GM12878 (cell line): ENCODE measurements at regions not wholly inside any gene's neighbourhood (a gene's known extent, or its start where the extent isn't known, plus 50 kb on each side); places are given as distances from the start of the nearest gene placed in this dataset.

Source experiments
- BCL11A ChIP-seq: IDR thresholded peaks from 2 replicates; pipeline ENCODE4 v1.6.1; 2011; ENCODE audit warnings: low read depth, low read length
- CHD1 ChIP-seq: IDR thresholded peaks from 2 replicates; pipeline ENCODE4 v1.6.1; 2012; ENCODE audit warnings: low read depth, low read length, improper control_type of control experiment
- IKZF1 ChIP-seq: fragments of 450-650 bp; conservative IDR thresholded peaks from 2 replicates; pipeline ENCODE4 v1.6.1; 2017; ENCODE audit warnings: antibody characterized with exemption, mild to moderate bottlenecking
- NFYB ChIP-seq: IDR thresholded peaks from 2 replicates; pipeline ENCODE4 v1.6.1; 2011; ENCODE audit warnings: low read depth, mild to moderate bottlenecking, low read length, improper control_type of control experiment, moderate library complexity; ENCODE audit not compliant: insufficient read depth
- NRF1 ChIP-seq: conservative IDR thresholded peaks from 2 replicates; pipeline ENCODE4 v1.6.1; 2011; ENCODE audit warnings: mild to moderate bottlenecking, low read depth, low read length, improper control_type of control experiment
- RAD21 ChIP-seq: IDR thresholded peaks from 2 replicates; pipeline ENCODE4 v1.6.1; 2011; ENCODE audit warnings: mild to moderate bottlenecking, low read depth, low read length, moderate library complexity; ENCODE audit not compliant: insufficient read depth
- RBBP5 ChIP-seq: fragments of 200-600 bp; sonication (generic); conservative IDR thresholded peaks from 2 replicates; pipeline ENCODE4 v1.6.1; 2016
- RUNX3 ChIP-seq: IDR thresholded peaks from 2 replicates; pipeline ENCODE4 v1.6.1; 2012; ENCODE audit warnings: low read length, inconsistent platforms
- SPI1 ChIP-seq: IDR thresholded peaks from 2 replicates; pipeline ENCODE4 v1.6.1; 2011; ENCODE audit warnings: low read depth, mild to moderate bottlenecking, low read length, moderate library complexity, borderline replicate concordance; ENCODE audit not compliant: insufficient read depth
- TAF1 ChIP-seq: IDR thresholded peaks from 2 replicates; pipeline ENCODE4 v1.6.1; 2011; ENCODE audit warnings: mild to moderate bottlenecking, low read depth, low read length, borderline replicate concordance
- TCF7 ChIP-seq: IDR thresholded peaks from 2 replicates; pipeline ENCODE4 v1.6.1; 2014; ENCODE audit warnings: antibody characterized with exemption, borderline replicate concordance
- ZSCAN29 ChIP-seq: fragments of 450-650 bp; IDR thresholded peaks from 2 replicates; pipeline ENCODE4 v1.6.1; 2017; ENCODE audit warnings: mild to moderate bottlenecking, moderate library complexity
- TF ChIP-seq, protein P1 (sequence below): fragments of 150-350 bp; IDR thresholded peaks from 2 replicates; pipeline ENCODE4 v1.6.1; 2016; ENCODE audit warnings: low read depth, low read length
- TF ChIP-seq, protein P2 (sequence below): IDR thresholded peaks from 2 replicates; pipeline ENCODE4 v1.6.1; 2012; ENCODE audit warnings: low read length, inconsistent platforms
- TF ChIP-seq, protein P3 (sequence below): fragments of 450-650 bp; IDR thresholded peaks from 2 replicates; pipeline ENCODE4 v1.6.1; 2016; ENCODE audit warnings: mild to moderate bottlenecking
- TF ChIP-seq, protein P4 (sequence below): fragments of 450-650 bp; IDR thresholded peaks from 2 replicates; pipeline ENCODE4 v1.6.1; 2016; ENCODE audit warnings: mild to moderate bottlenecking
- TF ChIP-seq, protein P5 (sequence below): fragments of 450-650 bp; formaldehyde crosslinking; IDR thresholded peaks from 2 replicates; pipeline ENCODE4 v1.4.0; 2022; ENCODE audit warnings: mild to moderate bottlenecking, moderate library complexity
- TF ChIP-seq, protein P6 (sequence below): IDR thresholded peaks from 2 replicates; pipeline ENCODE4 v1.6.1; 2011; ENCODE audit warnings: mild to moderate bottlenecking, low read depth, low read length, moderate library complexity; ENCODE audit not compliant: insufficient replicate concordance

DNA sequence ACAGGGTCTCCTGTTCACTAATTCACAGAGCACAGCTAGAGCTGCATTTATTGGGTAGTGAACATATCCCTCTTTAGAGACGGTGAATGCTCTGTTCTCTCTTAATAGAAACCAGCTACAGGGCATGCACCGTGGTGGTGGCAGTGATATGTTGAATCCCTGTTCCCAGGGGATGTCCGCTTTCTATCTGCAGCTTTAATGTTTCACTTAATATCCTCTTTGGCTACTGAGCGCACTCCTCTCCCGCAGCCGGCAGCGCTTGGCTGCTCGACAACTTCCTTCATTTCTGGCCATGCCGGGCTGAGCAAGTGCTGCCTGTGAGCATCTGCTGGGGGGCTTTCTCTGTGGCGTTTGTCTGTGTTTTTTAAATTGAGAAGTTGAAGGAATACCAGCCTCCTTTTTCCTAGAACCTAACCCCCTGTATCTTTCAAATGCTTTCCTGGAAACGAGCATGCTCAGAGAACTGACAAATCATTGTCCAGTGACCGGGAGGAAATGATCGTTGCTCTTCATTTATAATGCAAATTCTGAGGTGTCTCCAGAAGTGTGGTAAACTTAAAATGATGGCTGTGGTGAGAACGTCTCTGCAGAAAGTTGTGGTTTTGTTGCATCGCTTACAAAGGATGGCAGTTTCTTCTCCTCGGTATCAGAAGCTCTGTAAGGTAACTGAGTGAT is 297.9 kb downstream of the UTRN start (continued):
- TF ChIP-seq, protein P1, sequence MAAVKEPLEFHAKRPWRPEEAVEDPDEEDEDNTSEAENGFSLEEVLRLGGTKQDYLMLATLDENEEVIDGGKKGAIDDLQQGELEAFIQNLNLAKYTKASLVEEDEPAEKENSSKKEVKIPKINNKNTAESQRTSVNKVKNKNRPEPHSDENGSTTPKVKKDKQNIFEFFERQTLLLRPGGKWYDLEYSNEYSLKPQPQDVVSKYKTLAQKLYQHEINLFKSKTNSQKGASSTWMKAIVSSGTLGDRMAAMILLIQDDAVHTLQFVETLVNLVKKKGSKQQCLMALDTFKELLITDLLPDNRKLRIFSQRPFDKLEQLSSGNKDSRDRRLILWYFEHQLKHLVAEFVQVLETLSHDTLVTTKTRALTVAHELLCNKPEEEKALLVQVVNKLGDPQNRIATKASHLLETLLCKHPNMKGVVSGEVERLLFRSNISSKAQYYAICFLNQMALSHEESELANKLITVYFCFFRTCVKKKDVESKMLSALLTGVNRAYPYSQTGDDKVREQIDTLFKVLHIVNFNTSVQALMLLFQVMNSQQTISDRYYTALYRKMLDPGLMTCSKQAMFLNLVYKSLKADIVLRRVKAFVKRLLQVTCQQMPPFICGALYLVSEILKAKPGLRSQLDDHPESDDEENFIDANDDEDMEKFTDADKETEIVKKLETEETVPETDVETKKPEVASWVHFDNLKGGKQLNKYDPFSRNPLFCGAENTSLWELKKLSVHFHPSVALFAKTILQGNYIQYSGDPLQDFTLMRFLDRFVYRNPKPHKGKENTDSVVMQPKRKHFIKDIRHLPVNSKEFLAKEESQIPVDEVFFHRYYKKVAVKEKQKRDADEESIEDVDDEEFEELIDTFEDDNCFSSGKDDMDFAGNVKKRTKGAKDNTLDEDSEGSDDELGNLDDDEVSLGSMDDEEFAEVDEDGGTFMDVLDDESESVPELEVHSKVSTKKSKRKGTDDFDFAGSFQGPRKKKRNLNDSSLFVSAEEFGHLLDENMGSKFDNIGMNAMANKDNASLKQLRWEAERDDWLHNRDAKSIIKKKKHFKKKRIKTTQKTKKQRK, result no peak
- TF ChIP-seq SPI1 (peak; percentile 50; the same call in 1 of the 2 replicates), CHD1 (no peak), TAF1 (no peak), ZSCAN29 (no peak), NRF1 (0 out of 2 replicates have a peak, but pooled peaks have one; percentile 12), RUNX3 (peak; percentile 100), RBBP5 (no peak), TCF7 (no peak), IKZF1 (peak; percentile 61), BCL11A (peak; percentile 79), RAD21 (no peak), NFYB (peak; percentile 62; the same call in 1 of the 2 replicates)
- TF ChIP-seq, protein P2, sequence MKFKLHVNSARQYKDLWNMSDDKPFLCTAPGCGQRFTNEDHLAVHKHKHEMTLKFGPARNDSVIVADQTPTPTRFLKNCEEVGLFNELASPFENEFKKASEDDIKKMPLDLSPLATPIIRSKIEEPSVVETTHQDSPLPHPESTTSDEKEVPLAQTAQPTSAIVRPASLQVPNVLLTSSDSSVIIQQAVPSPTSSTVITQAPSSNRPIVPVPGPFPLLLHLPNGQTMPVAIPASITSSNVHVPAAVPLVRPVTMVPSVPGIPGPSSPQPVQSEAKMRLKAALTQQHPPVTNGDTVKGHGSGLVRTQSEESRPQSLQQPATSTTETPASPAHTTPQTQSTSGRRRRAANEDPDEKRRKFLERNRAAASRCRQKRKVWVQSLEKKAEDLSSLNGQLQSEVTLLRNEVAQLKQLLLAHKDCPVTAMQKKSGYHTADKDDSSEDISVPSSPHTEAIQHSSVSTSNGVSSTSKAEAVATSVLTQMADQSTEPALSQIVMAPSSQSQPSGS, result peak; percentile 62; the same call in 1 of the 2 replicates
- TF ChIP-seq, protein P3, sequence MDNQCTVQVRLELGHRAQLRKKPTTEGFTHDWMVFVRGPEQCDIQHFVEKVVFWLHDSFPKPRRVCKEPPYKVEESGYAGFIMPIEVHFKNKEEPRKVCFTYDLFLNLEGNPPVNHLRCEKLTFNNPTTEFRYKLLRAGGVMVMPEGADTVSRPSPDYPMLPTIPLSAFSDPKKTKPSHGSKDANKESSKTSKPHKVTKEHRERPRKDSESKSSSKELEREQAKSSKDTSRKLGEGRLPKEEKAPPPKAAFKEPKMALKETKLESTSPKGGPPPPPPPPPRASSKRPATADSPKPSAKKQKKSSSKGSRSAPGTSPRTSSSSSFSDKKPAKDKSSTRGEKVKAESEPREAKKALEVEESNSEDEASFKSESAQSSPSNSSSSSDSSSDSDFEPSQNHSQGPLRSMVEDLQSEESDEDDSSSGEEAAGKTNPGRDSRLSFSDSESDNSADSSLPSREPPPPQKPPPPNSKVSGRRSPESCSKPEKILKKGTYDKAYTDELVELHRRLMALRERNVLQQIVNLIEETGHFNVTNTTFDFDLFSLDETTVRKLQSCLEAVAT, result peak; percentile 71
- TF ChIP-seq, protein P4, sequence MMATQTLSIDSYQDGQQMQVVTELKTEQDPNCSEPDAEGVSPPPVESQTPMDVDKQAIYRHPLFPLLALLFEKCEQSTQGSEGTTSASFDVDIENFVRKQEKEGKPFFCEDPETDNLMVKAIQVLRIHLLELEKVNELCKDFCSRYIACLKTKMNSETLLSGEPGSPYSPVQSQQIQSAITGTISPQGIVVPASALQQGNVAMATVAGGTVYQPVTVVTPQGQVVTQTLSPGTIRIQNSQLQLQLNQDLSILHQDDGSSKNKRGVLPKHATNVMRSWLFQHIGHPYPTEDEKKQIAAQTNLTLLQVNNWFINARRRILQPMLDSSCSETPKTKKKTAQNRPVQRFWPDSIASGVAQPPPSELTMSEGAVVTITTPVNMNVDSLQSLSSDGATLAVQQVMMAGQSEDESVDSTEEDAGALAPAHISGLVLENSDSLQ, result peak; percentile 59; the same call in 1 of the 2 replicates
- TF ChIP-seq, protein P5, sequence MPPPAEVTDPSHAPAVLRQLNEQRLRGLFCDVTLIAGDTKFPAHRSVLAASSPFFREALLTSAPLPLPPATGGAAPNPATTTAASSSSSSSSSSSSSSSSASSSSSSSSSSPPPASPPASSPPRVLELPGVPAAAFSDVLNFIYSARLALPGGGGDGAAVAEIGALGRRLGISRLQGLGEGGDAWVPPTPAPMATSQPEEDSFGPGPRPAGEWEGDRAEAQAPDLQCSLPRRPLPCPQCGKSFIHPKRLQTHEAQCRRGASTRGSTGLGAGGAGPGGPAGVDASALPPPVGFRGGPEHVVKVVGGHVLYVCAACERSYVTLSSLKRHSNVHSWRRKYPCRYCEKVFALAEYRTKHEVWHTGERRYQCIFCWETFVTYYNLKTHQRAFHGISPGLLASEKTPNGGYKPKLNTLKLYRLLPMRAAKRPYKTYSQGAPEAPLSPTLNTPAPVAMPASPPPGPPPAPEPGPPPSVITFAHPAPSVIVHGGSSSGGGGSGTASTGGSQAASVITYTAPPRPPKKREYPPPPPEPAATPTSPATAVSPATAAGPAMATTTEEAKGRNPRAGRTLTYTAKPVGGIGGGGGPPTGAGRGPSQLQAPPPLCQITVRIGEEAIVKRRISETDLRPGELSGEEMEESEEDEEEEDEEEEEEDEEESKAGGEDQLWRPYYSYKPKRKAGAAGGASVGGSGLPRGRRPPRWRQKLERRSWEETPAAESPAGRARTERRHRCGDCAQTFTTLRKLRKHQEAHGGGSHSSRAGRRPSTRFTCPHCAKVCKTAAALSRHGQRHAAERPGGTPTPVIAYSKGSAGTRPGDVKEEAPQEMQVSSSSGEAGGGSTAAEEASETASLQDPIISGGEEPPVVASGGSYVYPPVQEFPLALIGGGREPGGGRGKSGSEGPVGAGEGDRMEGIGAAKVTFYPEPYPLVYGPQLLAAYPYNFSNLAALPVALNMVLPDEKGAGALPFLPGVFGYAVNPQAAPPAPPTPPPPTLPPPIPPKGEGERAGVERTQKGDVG (CRISPR knock-in tag), result no peak
- TF ChIP-seq, protein P6, sequence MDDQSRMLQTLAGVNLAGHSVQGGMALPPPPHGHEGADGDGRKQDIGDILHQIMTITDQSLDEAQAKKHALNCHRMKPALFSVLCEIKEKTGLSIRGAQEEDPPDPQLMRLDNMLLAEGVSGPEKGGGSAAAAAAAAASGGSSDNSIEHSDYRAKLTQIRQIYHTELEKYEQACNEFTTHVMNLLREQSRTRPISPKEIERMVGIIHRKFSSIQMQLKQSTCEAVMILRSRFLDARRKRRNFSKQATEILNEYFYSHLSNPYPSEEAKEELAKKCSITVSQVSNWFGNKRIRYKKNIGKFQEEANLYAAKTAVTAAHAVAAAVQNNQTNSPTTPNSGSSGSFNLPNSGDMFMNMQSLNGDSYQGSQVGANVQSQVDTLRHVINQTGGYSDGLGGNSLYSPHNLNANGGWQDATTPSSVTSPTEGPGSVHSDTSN, result no peak
